ENCODE measurements at regions not wholly inside any gene's neighbourhood (a gene's known extent, or its start where the extent isn't known, plus 50 kb on each side); places are given as distances from the start of the nearest gene placed in this dataset.

DNA sequence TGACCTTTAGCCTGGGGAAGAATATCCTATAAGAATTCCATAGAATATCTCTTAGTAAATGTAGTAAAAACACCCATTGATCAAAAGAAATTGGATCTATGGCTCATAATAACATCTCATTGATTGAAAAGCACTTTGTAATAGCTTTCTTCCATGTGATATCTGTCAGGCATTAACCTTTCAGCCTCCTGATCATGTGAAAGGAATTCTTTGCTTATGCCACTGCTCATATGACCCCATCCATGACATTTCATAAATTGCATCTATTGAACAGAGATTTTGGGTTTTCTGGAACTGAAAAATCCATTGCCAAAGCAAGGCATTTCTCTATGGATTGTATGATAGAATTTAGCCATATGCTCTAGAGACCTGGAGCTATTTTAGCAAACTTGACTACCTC is 519.3 kb upstream of the PFKP start:
- TF ChIP-seq YY1 (IDR thresholded peaks at IDR 0.05; ENCODE audit: insufficient read depth, insufficient read length) (no peak), ZNF274 (IDR thresholded peaks at IDR 0.05; ENCODE audit: low read depth, low read length) (no peak)

Measured in NT2/D1 (cell line).